ENCODE measurements at regions not wholly inside any gene's neighbourhood (a gene's known extent, or its start where the extent isn't known, plus 50 kb on each side); places are given as distances from the start of the nearest gene placed in this dataset.

GRCh38 chr16:17635183-17635582, 164.4 kb upstream of the XYLT1 start:
- WGBS, 5 donors, result 77 to 89% (median 82%) methylated on average over 6 of the region's 6 CpGs
- H3K36me3 ChIP-seq, result no peaks in the 10 kb centered on the region
- no peak for DNase-seq
- intact Hi-C loops (cut with DNase I; ENCODE audit: low total_unique reads), result no loop called here
- peaks cover 0 to 25% (median 0%) of the 10 kb centered on the region in 7 donors for H3K27me3 ChIP-seq (replicated peaks in 1 of 7)
- H3K4me1 ChIP-seq, result no peaks in the 10 kb centered on the region
- H3K9me3 ChIP-seq, result peaks cover 0 to 12% (median 0%) of the 10 kb centered on the region in 8 donors
- H3K27ac ChIP-seq, result no peak overlapping the region
- no peak for TF ChIP-seq POLR2A (IDR thresholded peaks at IDR 0.05)
- TF ChIP-seq CTCF (IDR thresholded peaks at IDR 0.05 in 8 of 11, conservative IDR thresholded peaks at IDR 0.05 in 3 of 11), result no peak
- TF ChIP-seq POLR2AphosphoS5 (IDR thresholded peaks at IDR 0.05), result no peak
- no peak overlapping the region for H3K4me3 ChIP-seq

GRCh38 chr16:17633181-17633951, 162.6 kb upstream of the XYLT1 start:
- no peak for DNase-seq
- no peak for TF ChIP-seq POLR2AphosphoS5 (IDR thresholded peaks at IDR 0.05)
- no peak for TF ChIP-seq CTCF (IDR thresholded peaks at IDR 0.05 in 8 of 11, conservative IDR thresholded peaks at IDR 0.05 in 3 of 11)
- no peak for TF ChIP-seq POLR2A (IDR thresholded peaks at IDR 0.05)
- H3K4me3 ChIP-seq, result no peak overlapping the region
- H3K27me3 ChIP-seq (replicated peaks in 1 of 7), result peaks cover 0 to 36% (median 0%) of the 10 kb centered on the region in 7 donors
- no peak overlapping the region for H3K27ac ChIP-seq
- no peaks in the 10 kb centered on the region for H3K4me1 ChIP-seq
- WGBS, 5 donors, result 56 to 62% (median 57%) methylated on average over 8 of the region's 8 CpGs
- H3K9me3 ChIP-seq, result peaks cover 0 to 8% (median 0%) of the 10 kb centered on the region in 8 donors
- intact Hi-C loops (cut with DNase I; ENCODE audit: low total_unique reads), result no loop called here
- no peaks in the 10 kb centered on the region for H3K36me3 ChIP-seq

GRCh38 chr16:17632667-17633066, 161.9 kb upstream of the XYLT1 start:
- Histone ChIP-seq H3K27me3 (replicated peaks in 1 of 7) (peaks cover 0 to 36% (median 0%) of the 10 kb centered on the region in 7 donors), H3K9me3 (peaks cover 0 to 5% (median 0%) of the 10 kb centered on the region in 8 donors), H3K4me3 (no peak overlapping the region), H3K36me3 (no peaks in the 10 kb centered on the region), H3K4me1 (no peaks in the 10 kb centered on the region), H3K27ac (no peak overlapping the region)
- intact Hi-C loops (cut with DNase I; ENCODE audit: low total_unique reads), result no loop called here
- no peak for TF ChIP-seq POLR2AphosphoS5 (IDR thresholded peaks at IDR 0.05)
- no peak for TF ChIP-seq POLR2A (IDR thresholded peaks at IDR 0.05)
- no peak for TF ChIP-seq CTCF (IDR thresholded peaks at IDR 0.05 in 8 of 11, conservative IDR thresholded peaks at IDR 0.05 in 3 of 11)
- no peak for DNase-seq
- WGBS, 5 donors, result 72 to 80% (median 73%) methylated on average over 8 of the region's 8 CpGs

- 80 to 89% (median 84%) methylated on average over 5 of the region's 5 CpGs for WGBS, 5 donors
Observed at GRCh38 chr16:17629936-17630335, 159.2 kb upstream of the XYLT1 start.

More at GRCh38 chr16:17629936-17630335, 159.2 kb upstream of the XYLT1 start:
- Histone ChIP-seq H3K36me3 (no peaks in the 10 kb centered on the region), H3K27me3 (replicated peaks in 1 of 7) (peaks cover 0 to 45% (median 0%) of the 10 kb centered on the region in 7 donors), H3K9me3 (peaks cover 0 to 28% (median 17%) of the 10 kb centered on the region in 8 donors), H3K4me3 (no peak overlapping the region), H3K4me1 (no peaks in the 10 kb centered on the region), H3K27ac (no peak overlapping the region)
- TF ChIP-seq POLR2AphosphoS5 (IDR thresholded peaks at IDR 0.05) (no peak), CTCF (IDR thresholded peaks at IDR 0.05 in 8 of 11, conservative IDR thresholded peaks at IDR 0.05 in 3 of 11) (no peak), POLR2A (IDR thresholded peaks at IDR 0.05) (no peak)
- DNase-seq, result no peak
- intact Hi-C loops (cut with DNase I; ENCODE audit: low total_unique reads), result no loop called here
